PC-3 (cell line): ENCODE measurements at regions not wholly inside any gene's neighbourhood (a gene's known extent, or its start where the extent isn't known, plus 50 kb on each side); places are given as distances from the start of the nearest gene placed in this dataset.

Experiments
- EZH2 ChIP-seq: fragments of 300-600 bp; sonication (generic); IDR thresholded peaks from one replicate; pipeline ENCODE4 v1.6.1; 2017; ENCODE audit warnings: antibody characterized with exemption, mild to moderate bottlenecking, low read length; ENCODE audit not compliant: unreplicated experiment
- EZH2phosphoT487 ChIP-seq: fragments of 300-600 bp; sonication (generic); IDR thresholded peaks from 2 replicates; pipeline ENCODE4 v1.6.1; 2018; ENCODE audit warnings: mild to moderate bottlenecking, antibody characterized with exemption, low read length, borderline replicate concordance
- TF ChIP-seq, protein P1 (sequence below): fragments of 300-600 bp; sonication (generic); conservative IDR thresholded peaks from 2 replicates; pipeline ENCODE4 v1.5.1; 2017; ENCODE audit warnings: antibody characterized with exemption, low read depth, mild to moderate bottlenecking, low read length

DNA sequence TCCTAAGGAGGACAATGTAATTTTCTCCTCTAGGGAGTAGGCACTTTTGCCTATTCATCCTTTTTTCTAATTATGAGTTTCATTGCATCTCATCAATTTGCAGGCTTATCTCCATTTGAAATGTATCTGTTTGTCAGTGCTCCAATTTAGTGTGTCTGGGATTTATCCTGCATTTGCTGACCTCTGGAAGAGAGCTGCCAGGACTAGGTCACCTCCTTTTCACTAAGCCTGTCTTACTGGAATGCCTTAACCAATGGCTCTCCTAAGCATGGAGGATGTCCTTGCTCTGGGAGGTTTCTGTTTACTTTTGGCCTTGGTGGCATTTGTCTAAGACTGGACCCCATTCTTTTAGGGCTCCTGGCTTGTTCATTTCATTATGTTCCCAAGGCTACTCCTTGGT, 261.5 kb downstream of the NEBL start:
- TF ChIP-seq, protein P1, sequence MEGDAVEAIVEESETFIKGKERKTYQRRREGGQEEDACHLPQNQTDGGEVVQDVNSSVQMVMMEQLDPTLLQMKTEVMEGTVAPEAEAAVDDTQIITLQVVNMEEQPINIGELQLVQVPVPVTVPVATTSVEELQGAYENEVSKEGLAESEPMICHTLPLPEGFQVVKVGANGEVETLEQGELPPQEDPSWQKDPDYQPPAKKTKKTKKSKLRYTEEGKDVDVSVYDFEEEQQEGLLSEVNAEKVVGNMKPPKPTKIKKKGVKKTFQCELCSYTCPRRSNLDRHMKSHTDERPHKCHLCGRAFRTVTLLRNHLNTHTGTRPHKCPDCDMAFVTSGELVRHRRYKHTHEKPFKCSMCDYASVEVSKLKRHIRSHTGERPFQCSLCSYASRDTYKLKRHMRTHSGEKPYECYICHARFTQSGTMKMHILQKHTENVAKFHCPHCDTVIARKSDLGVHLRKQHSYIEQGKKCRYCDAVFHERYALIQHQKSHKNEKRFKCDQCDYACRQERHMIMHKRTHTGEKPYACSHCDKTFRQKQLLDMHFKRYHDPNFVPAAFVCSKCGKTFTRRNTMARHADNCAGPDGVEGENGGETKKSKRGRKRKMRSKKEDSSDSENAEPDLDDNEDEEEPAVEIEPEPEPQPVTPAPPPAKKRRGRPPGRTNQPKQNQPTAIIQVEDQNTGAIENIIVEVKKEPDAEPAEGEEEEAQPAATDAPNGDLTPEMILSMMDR: no peak
- TF ChIP-seq EZH2 (no peak), EZH2phosphoT487 (no peak)
